CD14-positive monocyte (primary cell): ENCODE measurements at regions not wholly inside any gene's neighbourhood (a gene's known extent, or its start where the extent isn't known, plus 50 kb on each side); places are given as distances from the start of the nearest gene placed in this dataset.

Experiments
- DNase-seq, 3 donors: peaks; one replicate each; pipeline ENCODE4 v3.0.0-alpha.2; 2011 to 2022
- H2AFZ ChIP-seq: 2 replicates; pipeline ENCODE4 v1.6.0; 2012; ENCODE audit warnings: mild to moderate bottlenecking, low read depth, low read length, inconsistent platforms; ENCODE audit not compliant: insufficient read depth, poor library complexity, severe bottlenecking
- H3K27ac ChIP-seq, 2 donors: 1 replicate in 1 of 2; 2 replicates in 1 of 2; pipeline ENCODE4 v1.5.1; 2012 to 2013; ENCODE audit warnings: low read length in 2 of 2, control low read depth in 1 of 2, inconsistent platforms in 1 of 2, low read depth in 1 of 2, mild to moderate bottlenecking in 1 of 2
- H3K27me3 ChIP-seq, 2 donors: one replicate each; pipeline versions ENCODE4 v1.6.0 to v1.6.1; 2011 to 2013; ENCODE audit warnings: low read length in 2 of 2; ENCODE audit not compliant: control insufficient read depth in 2 of 2, insufficient read depth in 2 of 2
- H3K36me3 ChIP-seq, 2 donors: replicated peaks in 1 of 2; 1 replicate in 1 of 2; 2 replicates in 1 of 2; pipeline versions ENCODE4 v1.5.1 to v1.6.1; 2012 to 2013; ENCODE audit warnings: low read length in 2 of 2, control low read depth in 1 of 2, inconsistent platforms in 1 of 2, mild to moderate bottlenecking in 1 of 2; ENCODE audit not compliant: insufficient read depth in 2 of 2, control insufficient read depth in 1 of 2
- H3K4me1 ChIP-seq, 2 donors: 1 replicate in 1 of 2; 2 replicates in 1 of 2; pipeline versions ENCODE4 v1.5.1 to v1.6.1; 2012 to 2013; ENCODE audit warnings: low read length in 2 of 2, control low read depth in 1 of 2, inconsistent platforms in 1 of 2, mild to moderate bottlenecking in 1 of 2, moderate library complexity in 1 of 2; ENCODE audit not compliant: insufficient read depth in 2 of 2, control insufficient read depth in 1 of 2
- H3K4me2 ChIP-seq: replicated peaks from 2 replicates; pipeline ENCODE3; 2012; ENCODE audit warnings: low read length, moderate library complexity, mild to moderate bottlenecking; ENCODE audit not compliant: poor library complexity, severe bottlenecking; ENCODE audit errors: extremely low read depth
- H3K4me3 ChIP-seq, 3 experiments: fragments of 200-600 bp in 1 of 3; sonication (generic) in 1 of 3; replicated peaks in 1 of 3; 1 replicate in 2 of 3; 2 replicates in 1 of 3; pipeline ENCODE4 v1.5.1; 2011 to 2013; ENCODE audit warnings: low read length in 3 of 3, mild to moderate bottlenecking in 3 of 3, control low read depth in 2 of 3, low read depth in 2 of 3, inconsistent platforms in 1 of 3, moderate library complexity in 1 of 3
- H3K79me2 ChIP-seq: 2 replicates; pipeline ENCODE4 v1.6.0; 2012; ENCODE audit warnings: mild to moderate bottlenecking, control low read depth, inconsistent platforms, low read length, moderate library complexity; ENCODE audit not compliant: insufficient read depth
- H3K9ac ChIP-seq: 2 replicates; pipeline ENCODE4 v1.6.0; 2017; ENCODE audit warnings: low read length, mild to moderate bottlenecking; ENCODE audit not compliant: insufficient read depth, poor library complexity, severe bottlenecking
- H3K9me3 ChIP-seq, 2 donors: replicated peaks in 1 of 2; 1 replicate in 1 of 2; 2 replicates in 1 of 2; pipeline versions ENCODE4 v1.5.1 to v1.6.1; 2012 to 2013; ENCODE audit warnings: low read length in 2 of 2, control low read depth in 1 of 2; ENCODE audit not compliant: control insufficient read depth in 1 of 2, insufficient read depth in 1 of 2
- H4K20me1 ChIP-seq: 2 replicates; pipeline ENCODE4 v1.6.0; 2012; ENCODE audit warnings: mild to moderate bottlenecking, low read length, control low read depth, moderate library complexity; ENCODE audit not compliant: insufficient read depth
- H3K27ac Mint-ChIP-seq, 7 donors: one replicate each; pipeline ENCODE4 v1.8.0; 2020; ENCODE audit warnings: mild to moderate bottlenecking in 7 of 7, mixed read lengths in 7 of 7, moderate library complexity in 6 of 7, inconsistent platforms in 2 of 7
- H3K27me3 Mint-ChIP-seq, 3 donors: one replicate each; pipeline ENCODE4 v1.8.0; 2021 to 2022; ENCODE audit warnings: low read depth in 3 of 3, mild to moderate bottlenecking in 3 of 3, mixed read lengths in 3 of 3, moderate library complexity in 3 of 3, inconsistent platforms in 1 of 3
- H3K36me3 Mint-ChIP-seq, 2 donors: one replicate each; pipeline ENCODE4 v1.8.0; 2020; ENCODE audit warnings: mixed read lengths in 2 of 2, inconsistent platforms in 1 of 2, mild to moderate bottlenecking in 1 of 2
- H3K4me1 Mint-ChIP-seq: one replicate; pipeline ENCODE4 v1.8.0; 2020; ENCODE audit warnings: mild to moderate bottlenecking, mixed read lengths
- H3K4me3 Mint-ChIP-seq, 2 donors: one replicate each; pipeline ENCODE4 v1.8.0; 2020; ENCODE audit warnings: mild to moderate bottlenecking in 2 of 2, mixed read lengths in 2 of 2, moderate library complexity in 1 of 2
- H3K9me3 Mint-ChIP-seq, 7 donors: one replicate each; pipeline ENCODE4 v1.8.0; 2020 to 2022; ENCODE audit warnings: mixed read lengths in 7 of 7, mild to moderate bottlenecking in 6 of 7, moderate library complexity in 6 of 7, inconsistent platforms in 2 of 7
- WGBS: methylation state at CpG from one replicate; pipeline ENCODE4 v1.1.5; 2013; ENCODE audit warnings: missing lambda C conversion rate; ENCODE audit not compliant: insufficient coverage; 5-methylcytosine and 5-hydroxymethylcytosine counted together
- intact Hi-C, 2 donors: fragments of 100-400 bp; cut with micrococcal nuclease; formaldehyde crosslinking; loops; one replicate each; pipeline versions ENCODE4 v1.15.0 to v1.15.1; 2023
- TF ChIP-seq, protein P1 (sequence below): fragments of 200-600 bp; IDR thresholded peaks from one replicate; pipeline ENCODE4 v1.8.0; 2022; ENCODE audit warnings: antibody characterized with exemption, mild to moderate bottlenecking

DNA sequence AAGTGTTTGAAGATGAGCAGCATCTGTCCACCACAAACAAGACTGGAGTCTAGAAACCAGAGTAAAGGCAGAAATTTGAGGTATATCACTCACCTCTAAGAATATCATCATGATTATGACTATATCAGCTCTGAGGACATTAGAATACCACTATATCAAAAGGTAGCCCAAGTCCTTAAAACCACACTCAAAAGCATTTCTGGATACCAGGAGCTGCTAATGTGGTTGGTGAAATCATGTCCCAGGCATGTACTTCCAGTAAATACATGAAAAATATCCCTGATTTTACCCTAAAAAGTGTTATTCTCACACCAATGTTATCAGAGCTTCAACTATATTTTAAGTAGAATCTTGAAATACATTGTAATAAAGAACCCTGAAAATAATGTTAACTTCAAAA is 136.3 kb upstream of the SMAD1 start:
- H3K36me3 ChIP-seq, result no peaks in the 10 kb centered on the region
- no peak for DNase-seq
- no peak overlapping the region for H3K27ac ChIP-seq
- Mint-ChIP-seq H3K27me3 (peaks cover 1% of the 10 kb centered on the region in 3 donors), H3K9me3 (peaks cover 2 to 11% (median 7%) of the 10 kb centered on the region in 7 donors), H3K27ac (no peak overlapping the region), H3K4me1 (no peaks in the 10 kb centered on the region), H3K4me3 (no peak overlapping the region), H3K36me3 (no peaks in the 10 kb centered on the region)
- no peak overlapping the region for H3K9ac ChIP-seq
- peaks cover 0 to 13% of the 10 kb centered on the region in 2 donors for H3K9me3 ChIP-seq
- no peak overlapping the region for H2AFZ ChIP-seq
- no peak overlapping the region for H3K4me2 ChIP-seq
- no peaks in the 10 kb centered on the region for H3K79me2 ChIP-seq
- no peaks in the 10 kb centered on the region for H4K20me1 ChIP-seq
- TF ChIP-seq, protein P1, sequence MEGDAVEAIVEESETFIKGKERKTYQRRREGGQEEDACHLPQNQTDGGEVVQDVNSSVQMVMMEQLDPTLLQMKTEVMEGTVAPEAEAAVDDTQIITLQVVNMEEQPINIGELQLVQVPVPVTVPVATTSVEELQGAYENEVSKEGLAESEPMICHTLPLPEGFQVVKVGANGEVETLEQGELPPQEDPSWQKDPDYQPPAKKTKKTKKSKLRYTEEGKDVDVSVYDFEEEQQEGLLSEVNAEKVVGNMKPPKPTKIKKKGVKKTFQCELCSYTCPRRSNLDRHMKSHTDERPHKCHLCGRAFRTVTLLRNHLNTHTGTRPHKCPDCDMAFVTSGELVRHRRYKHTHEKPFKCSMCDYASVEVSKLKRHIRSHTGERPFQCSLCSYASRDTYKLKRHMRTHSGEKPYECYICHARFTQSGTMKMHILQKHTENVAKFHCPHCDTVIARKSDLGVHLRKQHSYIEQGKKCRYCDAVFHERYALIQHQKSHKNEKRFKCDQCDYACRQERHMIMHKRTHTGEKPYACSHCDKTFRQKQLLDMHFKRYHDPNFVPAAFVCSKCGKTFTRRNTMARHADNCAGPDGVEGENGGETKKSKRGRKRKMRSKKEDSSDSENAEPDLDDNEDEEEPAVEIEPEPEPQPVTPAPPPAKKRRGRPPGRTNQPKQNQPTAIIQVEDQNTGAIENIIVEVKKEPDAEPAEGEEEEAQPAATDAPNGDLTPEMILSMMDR, result no peak
- no peaks in the 10 kb centered on the region for H3K27me3 ChIP-seq
- H3K4me3 ChIP-seq, result no peak overlapping the region
- H3K4me1 ChIP-seq, result no peaks in the 10 kb centered on the region
- intact Hi-C loops, result no loop called here

- no peak for DNase-seq
- H3K9ac ChIP-seq, result no peak overlapping the region
- no peak overlapping the region for H3K27ac ChIP-seq
- Mint-ChIP-seq H3K27me3 (no peaks in the 10 kb centered on the region), H3K4me1 (no peaks in the 10 kb centered on the region), H3K4me3 (no peak overlapping the region), H3K36me3 (no peaks in the 10 kb centered on the region), H3K9me3 (peaks cover 0 to 6% (median 2%) of the 10 kb centered on the region in 7 donors), H3K27ac (peak overlapping the region in 1 of 7 donors; percentile 31)
- H3K9me3 ChIP-seq, result peaks cover 0 to 3% of the 10 kb centered on the region in 2 donors
- no peaks in the 10 kb centered on the region for H3K27me3 ChIP-seq
- TF ChIP-seq, protein P1, result no peak
- no peaks in the 10 kb centered on the region for H3K79me2 ChIP-seq
- no peaks in the 10 kb centered on the region for H4K20me1 ChIP-seq
- intact Hi-C loops, result no loop called here
- no peaks in the 10 kb centered on the region for H3K4me1 ChIP-seq
- no peaks in the 10 kb centered on the region for H3K36me3 ChIP-seq
- WGBS, result no CpG with 5 or more reads among the region's 1 CpG
- H3K4me3 ChIP-seq, result no peak overlapping the region
- H2AFZ ChIP-seq, result no peak overlapping the region
- no peak overlapping the region for H3K4me2 ChIP-seq
Measured at GRCh38 chr4:145341381-145341780, 140.3 kb upstream of the SMAD1 start.
